Adipose tissue (tissue), 3 donors: ENCODE measurements at regions not wholly inside any gene's neighbourhood (a gene's known extent, or its start where the extent isn't known, plus 50 kb on each side); places are given as distances from the start of the nearest gene placed in this dataset.

Source experiments
- H3K27ac ChIP-seq: one replicate; pipeline ENCODE4 v1.5.1; 2013; ENCODE audit warnings: low read depth, low read length
- WGBS, 3 donors: extraction: QIAGEN DNeasy Blood & Tissue Kit; methylation state at CpG; one replicate each; pipeline ENCODE4 v1.1.7; 2013; 5-methylcytosine and 5-hydroxymethylcytosine counted together
- donor health status: healthy with polysubstance abuse.
- donor health status: Bipolar disorder and iron deficiency.
- donor health status: healthy.

DNA sequence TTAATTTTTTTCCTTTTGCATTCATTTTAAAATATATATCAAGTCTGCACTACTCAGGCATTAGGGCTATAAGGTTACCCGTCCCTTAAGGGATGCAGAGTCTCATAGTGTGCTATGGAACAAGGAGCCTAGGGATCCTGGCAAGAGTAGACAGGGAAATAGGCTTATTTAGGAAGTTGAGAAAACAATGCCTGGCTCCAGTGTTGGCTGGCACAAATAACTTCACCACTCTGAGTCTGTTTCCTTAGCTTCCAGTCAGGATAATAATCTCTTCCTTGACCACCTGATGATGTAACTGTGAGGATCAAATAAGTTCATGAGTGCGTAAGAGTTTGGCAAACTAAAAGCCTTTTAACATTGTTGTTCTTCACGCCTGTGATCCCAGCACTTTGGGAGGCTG is 540.8 kb upstream of the IL12A start:
- no peak overlapping the region for H3K27ac ChIP-seq
- 49 to 73% (median 57%) methylated on average over 3 of the region's 3 CpGs for WGBS, 3 donors

DNA sequence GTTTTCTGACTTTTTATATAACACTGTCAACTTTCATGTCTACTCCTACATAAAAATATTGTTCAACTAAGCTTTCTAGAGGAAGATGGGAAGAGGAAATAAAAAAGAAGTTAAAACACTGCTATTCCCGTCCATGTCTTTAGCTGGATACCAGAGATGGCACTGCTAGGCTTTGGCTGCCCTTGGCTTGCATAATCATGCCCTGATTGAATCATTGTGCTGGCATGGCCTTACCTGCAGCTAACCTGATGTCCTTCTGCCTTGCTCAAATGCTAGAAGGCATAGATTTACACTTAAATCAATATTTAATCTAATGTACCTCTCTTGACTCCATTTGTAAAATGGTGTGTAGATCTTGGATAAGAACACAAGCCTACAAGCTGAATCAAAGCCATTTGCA is 539.7 kb upstream of the IL12A start:
- H3K27ac ChIP-seq: no peak overlapping the region
- 45 to 81% (median 71%) methylated on average over 1 of the region's 1 CpG for WGBS, 3 donors

GRCh38 chr3:159451067-159451466 is 537.6 kb upstream of the IL12A start:
- WGBS, 3 donors: 47 to 92% (median 85%) methylated on average over 3 of the region's 3 CpGs
- H3K27ac ChIP-seq: no peak overlapping the region

DNA sequence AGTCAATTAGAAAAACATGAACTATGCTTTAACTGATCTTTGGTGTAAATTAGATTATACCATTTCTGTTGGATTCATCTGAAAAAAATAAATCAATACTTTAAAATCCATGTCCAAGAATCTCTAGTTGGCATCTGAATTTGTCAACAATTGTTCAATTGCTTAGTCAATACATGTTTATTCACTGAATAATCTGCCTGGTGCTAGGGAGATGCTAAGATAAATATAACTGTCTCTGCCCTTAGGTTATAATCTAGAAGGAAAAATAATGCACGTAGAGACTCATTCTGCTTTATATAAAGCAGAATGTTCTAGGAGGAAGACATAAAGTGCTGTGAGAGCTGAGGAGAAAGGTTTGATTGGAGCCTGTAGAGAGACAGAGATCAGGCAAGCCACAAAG is 537.2 kb upstream of the IL12A start:
- WGBS, 3 donors: 56 to 74% (median 72%) methylated on average over 1 of the region's 1 CpG
- H3K27ac ChIP-seq: no peak overlapping the region

- H3K27ac ChIP-seq: no peak overlapping the region
- WGBS, 3 donors: 79 to 90% (median 88%) methylated on average over 5 of the region's 5 CpGs
These were observed 535.6 kb upstream of the IL12A start for GRCh38 chr3:159453036-159453435.

GRCh38 chr3:159453945-159454344 is 534.7 kb upstream of the IL12A start:
- WGBS, 3 donors: 67 to 91% (median 83%) methylated on average over 2 of the region's 2 CpGs
- no peak overlapping the region for H3K27ac ChIP-seq

- 83 to 89% (median 85%) methylated on average over 5 of the region's 5 CpGs for WGBS, 3 donors
These were observed 532.9 kb upstream of the IL12A start for GRCh38 chr3:159455741-159456181.

DNA sequence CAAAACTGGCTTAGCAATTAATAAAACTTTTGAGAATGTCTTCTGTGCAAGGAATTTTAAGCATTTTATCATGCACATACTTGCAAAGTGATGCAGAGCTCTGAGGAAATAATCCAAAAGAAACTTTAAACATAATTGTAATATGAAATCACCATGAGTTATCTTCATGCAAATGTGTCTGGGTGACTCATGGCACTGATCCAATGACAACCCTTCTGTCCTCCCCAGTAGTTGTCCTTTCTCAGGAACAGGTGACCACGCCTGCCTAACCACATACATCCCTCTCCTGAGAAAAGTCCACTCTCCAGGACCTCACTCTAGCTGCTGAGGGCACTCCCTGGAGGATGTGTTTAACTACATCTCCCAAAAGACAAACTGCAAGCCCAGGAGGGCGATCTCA is 530.6 kb upstream of the IL12A start:
- H3K27ac ChIP-seq: no peak overlapping the region
- 43 to 58% (median 44%) methylated on average over 2 of the region's 2 CpGs for WGBS, 3 donors

More at GRCh38 chr3:159455741-159456181, 532.9 kb upstream of the IL12A start:
- no peak overlapping the region for H3K27ac ChIP-seq

- 55 to 83% (median 77%) methylated on average over 2 of the region's 2 CpGs for WGBS, 3 donors
These were observed 529.7 kb upstream of the IL12A start for GRCh38 chr3:159458982-159459381.

DNA sequence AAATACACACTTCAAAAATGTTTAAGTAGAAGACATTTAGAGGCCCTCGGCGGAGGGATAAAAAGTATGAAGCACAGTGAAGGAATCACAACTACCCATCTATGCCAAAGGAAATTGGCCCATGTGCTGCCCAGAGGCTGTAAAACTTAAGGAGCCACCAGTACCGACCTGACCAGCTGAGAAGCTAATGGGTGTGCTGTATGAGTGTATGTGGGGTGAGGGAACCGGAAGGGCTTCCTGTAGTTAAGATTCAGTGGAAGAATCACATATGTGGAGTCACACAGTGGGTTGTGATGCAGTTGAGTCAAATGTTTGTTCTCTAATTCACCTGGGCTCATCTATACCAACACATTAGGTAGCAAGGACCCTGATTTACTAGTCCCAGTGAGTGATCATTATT is 516.0 kb upstream of the IL12A start:
- H3K27ac ChIP-seq: no peak overlapping the region
- WGBS, 3 donors: 66 to 77% (median 72%) methylated on average over 4 of the region's 4 CpGs

More at GRCh38 chr3:159458982-159459381, 529.7 kb upstream of the IL12A start:
- no peak overlapping the region for H3K27ac ChIP-seq

GRCh38 chr3:159473206-159473605 is 515.4 kb upstream of the IL12A start:
- WGBS, 3 donors: 67 to 76% (median 73%) methylated on average over 1 of the region's 1 CpG

GRCh38 chr3:159480046-159480445 is 508.6 kb upstream of the IL12A start:
- no peak overlapping the region for H3K27ac ChIP-seq

More at GRCh38 chr3:159473206-159473605, 515.4 kb upstream of the IL12A start:
- no peak overlapping the region for H3K27ac ChIP-seq

DNA sequence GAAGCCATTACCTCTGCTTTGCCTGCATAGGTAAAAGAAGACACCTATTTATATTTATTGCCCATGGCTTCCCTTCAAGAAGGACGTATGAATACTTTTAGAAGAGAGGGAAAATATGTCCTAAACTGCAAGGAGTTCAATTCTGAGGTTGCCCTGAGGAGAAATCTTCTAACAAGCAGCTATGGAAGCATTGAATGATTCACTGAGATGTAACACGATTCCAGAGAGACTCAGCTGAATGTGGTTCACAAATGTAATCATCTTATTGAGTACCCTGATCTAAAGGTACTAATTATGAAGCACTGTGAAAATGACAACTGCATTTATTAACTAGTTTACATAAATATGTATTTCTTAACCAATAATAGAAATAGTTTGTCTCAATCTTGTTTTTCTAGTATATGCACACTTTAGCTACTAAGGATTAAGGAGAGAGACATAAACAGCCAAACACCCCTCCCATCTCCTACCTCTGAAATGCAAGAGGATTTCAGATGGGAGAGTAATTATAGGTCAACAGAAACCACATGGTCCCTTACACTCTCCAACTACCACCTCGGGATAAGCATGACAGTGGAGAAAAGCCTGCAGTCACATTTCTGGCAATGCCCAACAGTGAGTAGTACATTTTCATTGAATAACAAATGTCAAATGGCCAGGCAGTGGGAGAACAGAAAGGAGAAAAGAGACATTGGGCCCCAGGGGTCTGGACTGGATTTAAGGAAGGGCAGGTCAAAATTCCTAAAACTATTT is 506.2 kb upstream of the IL12A start:
- no peak overlapping the region for H3K27ac ChIP-seq
- WGBS, 3 donors: 26 to 52% (median 47%) methylated on average over 3 of the region's 3 CpGs

DNA sequence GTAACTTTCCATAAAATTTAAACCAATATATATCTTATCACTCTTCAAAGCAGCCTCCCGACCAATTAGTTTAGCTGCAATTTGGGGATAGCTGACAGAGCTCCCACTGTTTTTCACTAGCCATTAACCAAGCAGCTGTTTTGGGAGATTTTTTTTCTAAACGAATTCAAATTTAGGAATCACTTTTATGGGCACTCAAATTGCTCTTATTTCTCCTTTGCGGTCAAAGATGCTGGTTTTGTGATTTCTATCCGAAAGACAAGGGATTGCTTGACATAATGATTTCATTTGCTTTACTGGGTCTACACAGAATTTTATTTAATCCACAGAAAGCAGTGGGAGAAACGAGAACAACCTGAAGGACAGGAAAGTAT is 505.7 kb upstream of the IL12A start:
- no peak overlapping the region for H3K27ac ChIP-seq
- 54 to 73% (median 59%) methylated on average over 5 of the region's 5 CpGs for WGBS, 3 donors

- WGBS, 3 donors: 58 to 75% (median 68%) methylated on average over 2 of the region's 2 CpGs
- no peak overlapping the region for H3K27ac ChIP-seq
These were observed 502.1 kb upstream of the IL12A start for GRCh38 chr3:159486580-159486979.

GRCh38 chr3:159487304-159487703 is 501.3 kb upstream of the IL12A start:
- WGBS, 3 donors: 39 to 56% (median 49%) methylated on average over 2 of the region's 2 CpGs
- H3K27ac ChIP-seq: no peak overlapping the region

- 56 to 74% (median 67%) methylated on average over 2 of the region's 2 CpGs for WGBS, 3 donors
- no peak overlapping the region for H3K27ac ChIP-seq
These were observed 500.0 kb upstream of the IL12A start for GRCh38 chr3:159488602-159489001.

DNA sequence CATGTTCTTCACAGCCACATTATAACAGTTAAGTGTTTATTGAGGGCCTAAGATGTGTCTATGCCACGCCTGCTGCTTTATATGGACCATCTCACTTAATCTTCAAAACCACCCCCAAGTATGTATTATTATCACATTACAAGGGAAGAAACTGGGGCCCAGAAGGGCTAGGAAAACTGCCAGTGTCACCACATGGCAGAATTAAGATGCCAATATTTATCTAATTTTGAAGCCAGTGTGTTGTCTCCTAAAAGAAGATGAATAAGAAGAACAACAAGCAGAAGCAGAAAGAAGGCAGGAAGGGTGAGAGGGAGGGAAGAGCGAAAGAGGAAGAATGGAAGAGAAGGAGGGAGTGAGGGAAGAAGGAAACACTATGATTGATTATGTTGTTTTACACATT is 491.3 kb upstream of the IL12A start:
- WGBS, 3 donors: 59 to 90% (median 86%) methylated on average over 1 to 2 of the region's 2 CpGs
- no peak overlapping the region for H3K27ac ChIP-seq

DNA sequence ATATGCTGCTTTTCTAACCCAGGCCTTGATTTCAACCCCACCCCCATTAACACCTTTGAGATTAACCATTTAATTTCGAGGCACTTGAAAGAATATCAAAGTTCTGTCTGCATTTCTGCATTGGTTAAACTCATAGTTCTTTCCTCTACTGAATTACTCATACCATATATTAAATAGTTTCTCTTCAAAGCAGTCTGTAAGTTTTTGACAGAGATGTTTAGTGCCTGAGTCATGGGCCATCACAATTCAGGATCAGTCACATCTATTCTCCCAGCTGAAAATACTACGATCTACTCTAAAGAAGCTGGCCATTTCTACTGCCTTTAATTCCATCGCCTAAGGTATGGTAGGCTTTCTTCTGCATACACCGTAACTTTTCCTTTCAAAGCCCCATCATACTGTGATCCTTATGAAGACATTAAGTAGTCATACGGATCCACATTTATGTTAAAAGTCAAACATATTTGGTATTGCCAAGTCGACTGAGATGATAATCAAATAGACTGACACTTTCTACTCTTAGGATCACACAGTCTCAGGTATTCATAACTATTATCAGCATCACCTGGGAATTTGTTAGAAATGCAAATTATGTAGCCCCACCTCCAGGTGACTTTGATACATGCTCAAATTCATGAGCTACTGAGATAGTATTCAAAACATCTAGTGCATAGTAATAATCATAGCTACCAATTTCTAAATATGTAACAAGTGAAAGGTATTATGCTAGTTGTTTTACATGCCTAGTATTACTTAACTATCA is 489.4 kb upstream of the IL12A start:
- WGBS, 3 donors: 62 to 78% (median 78%) methylated on average over 6 of the region's 6 CpGs
- H3K27ac ChIP-seq: no peak overlapping the region

- 45 to 76% (median 52%) methylated on average over 1 of the region's 1 CpG for WGBS, 3 donors
- no peak overlapping the region for H3K27ac ChIP-seq
These were observed 487.6 kb upstream of the IL12A start for GRCh38 chr3:159501029-159501428.
